Panc1 (cell line): ENCODE measurements at regions not wholly inside any gene's neighbourhood (a gene's known extent, or its start where the extent isn't known, plus 50 kb on each side); places are given as distances from the start of the nearest gene placed in this dataset.

Experiments used
- ATAC-seq: fragments of 200-7000 bp; cut with Tn5 transposase; 2 replicates; pipeline ENCODE4 v1.9.1; 2020; ENCODE audit warnings: mild to moderate bottlenecking, moderate library complexity
- BruUV-seq: library from RNA; stranded (reverse); fragments of 400-500 nt; replicated peaks from 2 replicates; lab custom pipeline; 2021; lab: Mats Ljungman, UMichigan
- CTCF ChIA-PET: fragments of 300-600 bp; sonication (Branson Sonifier 250); formaldehyde crosslinking; loops from one replicate; lab custom pipeline; 2022; ENCODE audit warnings: antibody characterized with exemption; lab: Charles Lee
- POLR2A ChIA-PET: fragments of 300-600 bp; sonication (Branson Sonifier 250); formaldehyde crosslinking; loops from one replicate; lab custom pipeline; 2022; ENCODE audit warnings: antibody characterized with exemption; lab: Charles Lee
- DNase-seq: peaks from one replicate; pipeline ENCODE4 v3.0.0-alpha.2; 2010; ENCODE audit warnings: low read depth, low spot score
- H3K27ac ChIP-seq: 2 replicates; pipeline ENCODE4 v1.5.1; 2011; ENCODE audit warnings: mild to moderate bottlenecking, low read length, inconsistent platforms
- H3K27me3 ChIP-seq: fragments of 200-500 bp; sonication (Bioruptor generic); 2 replicates; pipeline ENCODE4 v1.6.0; 2014; ENCODE audit warnings: low read length, inconsistent platforms; ENCODE audit not compliant: control insufficient read depth, insufficient read depth
- H3K36me3 ChIP-seq: fragments of 200-500 bp; sonication (Bioruptor generic); 2 replicates; pipeline ENCODE4 v1.5.1; 2014; ENCODE audit warnings: inconsistent platforms, mild to moderate bottlenecking, low read length, moderate library complexity; ENCODE audit not compliant: control insufficient read depth, insufficient read depth
- H3K4me1 ChIP-seq: 2 replicates; pipeline ENCODE4 v1.5.1; 2011; ENCODE audit warnings: inconsistent platforms, mild to moderate bottlenecking, low read length, moderate library complexity; ENCODE audit not compliant: control insufficient read depth, insufficient read depth
- H3K4me3 ChIP-seq, 2 experiments: 2 replicates each; pipeline ENCODE4 v1.5.1; 2011 to 2012; ENCODE audit warnings: low read depth in 2 of 2, low read length in 2 of 2, mild to moderate bottlenecking in 2 of 2, inconsistent platforms in 1 of 2, moderate library complexity in 1 of 2
- H3K9me3 ChIP-seq: fragments of 200-500 bp; sonication (Bioruptor generic); 2 replicates; pipeline ENCODE4 v1.5.1; 2014; ENCODE audit warnings: low read depth, mild to moderate bottlenecking, inconsistent platforms, low read length, moderate library complexity; ENCODE audit not compliant: control insufficient read depth, insufficient read depth
- CTCF ChIP-seq: fragments of 450-650 bp; IDR thresholded peaks from 2 replicates; pipeline ENCODE4 v1.5.1; 2017; ENCODE audit warnings: mild to moderate bottlenecking
- POLR2AphosphoS5 ChIP-seq: IDR thresholded peaks from 2 replicates; pipeline ENCODE4 v1.6.1; 2012; ENCODE audit warnings: mild to moderate bottlenecking, low read depth, low read length, moderate library complexity
- REST ChIP-seq, 2 experiments: IDR thresholded peaks; 2 replicates each; pipeline ENCODE4 v1.6.1; 2011 to 2012; ENCODE audit warnings: low read depth in 2 of 2, control low read depth in 1 of 2, low read length in 1 of 2, mild to moderate bottlenecking in 1 of 2, moderate library complexity in 1 of 2; ENCODE audit not compliant: insufficient read depth in 1 of 2
- SIN3A ChIP-seq: IDR thresholded peaks from 2 replicates; pipeline ENCODE4 v1.6.1; 2012; ENCODE audit warnings: low read depth, mild to moderate bottlenecking, low read length, moderate library complexity, borderline replicate concordance; ENCODE audit not compliant: insufficient read depth
- TCF7L2 ChIP-seq: IDR thresholded peaks from 2 replicates; pipeline ENCODE4 v1.6.1; 2011; ENCODE audit warnings: mild to moderate bottlenecking, low read depth, low read length, inconsistent platforms
- in situ Hi-C: cut with HindIII; loops from 2 replicates; pipeline ENCODE4 v1.10.0; 2016; ENCODE audit warnings: low sequenced_read_pairs, low pct_unique_long_range_greater_than_20kb
- intact Hi-C: fragments of 100-400 bp; cut with micrococcal nuclease; formaldehyde crosslinking; loops from one replicate; pipeline ENCODE4 v1.10.0; 2022; ENCODE audit not compliant: unreplicated experiment

GRCh38 chr1:189659731-189660130 lies 817.9 kb downstream of the BRINP3 start:
- no peak for ATAC-seq
- Histone ChIP-seq H3K4me3 (no peak overlapping the region), H3K9me3 (no peaks in the 10 kb centered on the region), H3K27me3 (no peaks in the 10 kb centered on the region), H3K4me1 (no peaks in the 10 kb centered on the region), H3K36me3 (no peaks in the 10 kb centered on the region), H3K27ac (no peak overlapping the region)
- ChIA-PET POLR2A (interaction anchor here (0.5 kb wide), 1 partner anchor 76 kb away, joined by 3 read pairs; no protein-coding TSS in a partner anchor), CTCF (no interaction called here)
- intact Hi-C loops (no loop called here), in situ Hi-C loops (no loop called here)
- TF ChIP-seq REST (IDR thresholded peaks at IDR 0.05; ENCODE audit: insufficient read depth in 1 of 2, low read depth in 2 of 2, low read length in 1 of 2), result no peak
- TF ChIP-seq TCF7L2, result no peak
- no peak for DNase-seq
- BruUV-seq, result no TSS peak

GRCh38 chr1:189662190-189662589 lies 815.5 kb downstream of the BRINP3 start:
- TF ChIP-seq TCF7L2 (no peak), CTCF (no peak), SIN3A (no peak), REST (IDR thresholded peaks at IDR 0.05; ENCODE audit: insufficient read depth in 1 of 2, low read depth in 2 of 2, low read length in 1 of 2) (no peak), POLR2AphosphoS5 (no peak)
- in situ Hi-C loops, result no loop called here
- ATAC-seq, result no peak

More at GRCh38 chr1:189662190-189662589, 815.5 kb downstream of the BRINP3 start:
- ChIA-PET CTCF (no interaction called here), POLR2A (interaction anchor here (0.6 kb wide), 1 partner anchor 236 kb away, joined by 5 read pairs; no protein-coding TSS in a partner anchor)
- H3K9me3 ChIP-seq, result no peaks in the 10 kb centered on the region
- intact Hi-C loops, result no loop called here
- no peaks in the 10 kb centered on the region for H3K36me3 ChIP-seq
- no peak overlapping the region for H3K4me3 ChIP-seq
- BruUV-seq, result no TSS peak
- no peaks in the 10 kb centered on the region for H3K27me3 ChIP-seq
- no peak overlapping the region for H3K27ac ChIP-seq
- H3K4me1 ChIP-seq, result no peaks in the 10 kb centered on the region
- no peak for DNase-seq
